ENCODE measurements at regions not wholly inside any gene's neighbourhood (a gene's known extent, or its start where the extent isn't known, plus 50 kb on each side); places are given as distances from the start of the nearest gene placed in this dataset.

GRCh38 chr7:347644-348479 lies 57.9 kb downstream of the FOXL3 start:
- TF ChIP-seq CTCF (IDR thresholded peaks at IDR 0.05) (no peak), POLR2A (IDR thresholded peaks at IDR 0.05) (no peak)
